K562 (cell line): ENCODE measurements at regions not wholly inside any gene's neighbourhood (a gene's known extent, or its start where the extent isn't known, plus 50 kb on each side); places are given as distances from the start of the nearest gene placed in this dataset.
"Not testable (repeated sequence)": the region's sequence is repeated elsewhere in the genome, so short reads cannot be mapped to it uniquely, and the experiment has no call there.

Source experiments
- ATAC-seq: fragments of 200-7000 bp; cut with Tn5 transposase; 3 replicates; pipeline ENCODE4 v1.9.1; 2020; ENCODE audit warnings: moderate library complexity
- BruUV-seq: library from RNA; stranded (reverse); fragments of 400-500 nt; replicated peaks from 2 replicates; lab custom pipeline; 2021; lab: Mats Ljungman, UMichigan
- CTCF ChIA-PET: fragments of 300-600 bp; formaldehyde crosslinking; extraction: SDS; loops from one replicate; lab custom pipeline; 2021; ENCODE audit warnings: low intra/inter-chr PET ratio; lab: Yijun Ruan, JAX
- POLR2A ChIA-PET: fragments of 300-600, 350-650 bp; sonication (Branson Sonifier 250); formaldehyde crosslinking; extraction: SDS; loops from one replicate; lab custom pipeline; 2021; ENCODE audit warnings: antibody characterized with exemption, inconsistent platforms; lab: Yijun Ruan, JAX
- DNase-seq, 4 experiments: peaks; one replicate each; pipeline versions ENCODE4 v3.0.0 to v3.0.0-alpha.2; 2011 to 2018; ENCODE audit warnings: low spot score in 3 of 4, mixed read lengths in 3 of 4; ENCODE audit errors: extremely low read depth in 1 of 4
- FAIRE-seq: peaks from 2 replicates; lab custom pipeline; 2011; peaks lifted over from hg19 to GRCh38; lab: Jason Lieb, UNC
- H2AFZ ChIP-seq: 2 replicates; pipeline ENCODE4 v1.6.0; 2011; ENCODE audit warnings: low read depth, low read length, control low read depth, inconsistent platforms
- H3K27ac ChIP-seq: fragments of 200-600 bp; 3 replicates; pipeline ENCODE4 v1.8.0; 2011; ENCODE audit warnings: low read depth, mild to moderate bottlenecking, control low read depth, inconsistent platforms, low read length, moderate library complexity, mixed read lengths; ENCODE audit errors: extremely low read depth
- H3K27me3 ChIP-seq, 2 experiments: fragments of 300-600 bp in 1 of 2; 2 replicates in 1 of 2; 3 replicates in 1 of 2; pipeline versions ENCODE4 v1.6.0 to v1.8.0; 2011; ENCODE audit warnings: inconsistent platforms in 2 of 2, low read length in 2 of 2, mild to moderate bottlenecking in 1 of 2, mixed read lengths in 1 of 2, moderate library complexity in 1 of 2; ENCODE audit not compliant: control insufficient read depth in 2 of 2, insufficient read depth in 2 of 2
- H3K36me3 ChIP-seq: fragments of 300-600 bp; 3 replicates; pipeline ENCODE4 v1.8.0; 2011; ENCODE audit warnings: mild to moderate bottlenecking, low read length, inconsistent platforms; ENCODE audit not compliant: control insufficient read depth, insufficient read depth
- H3K4me1 ChIP-seq, 2 experiments: fragments of 200-600 bp in 1 of 2; replicated peaks in 1 of 2; 2 replicates in 1 of 2; 3 replicates in 1 of 2; pipeline versions ENCODE4 v1.5.1 to v1.8.0; 2011; ENCODE audit warnings: inconsistent platforms in 2 of 2, low read length in 2 of 2, mild to moderate bottlenecking in 1 of 2, mixed read lengths in 1 of 2, moderate library complexity in 1 of 2; ENCODE audit not compliant: control insufficient read depth in 2 of 2, insufficient read depth in 2 of 2
- H3K4me2 ChIP-seq: 2 replicates; pipeline ENCODE4 v1.6.1; 2011; ENCODE audit warnings: low read length, control low read depth, inconsistent platforms, mixed read lengths; ENCODE audit not compliant: insufficient read depth
- H3K4me3 ChIP-seq: fragments of 200-600 bp; sonication (generic), shearing (Covaris generic); 2 replicates; pipeline ENCODE4 v1.5.1; 2016; ENCODE audit warnings: control low read depth, inconsistent platforms
- H3K79me2 ChIP-seq: fragments of 200-600 bp; 3 replicates; pipeline ENCODE4 v1.8.0; 2011; ENCODE audit warnings: low read length, inconsistent platforms; ENCODE audit not compliant: control insufficient read depth, insufficient read depth
- H3K9ac ChIP-seq, 2 experiments: 2 replicates each; pipeline versions ENCODE4 v1.6.0 to v1.6.1; 2011; ENCODE audit warnings: low read depth in 2 of 2, low read length in 2 of 2, control low read depth in 1 of 2, inconsistent platforms in 1 of 2, mild to moderate bottlenecking in 1 of 2, mixed read lengths in 1 of 2; ENCODE audit not compliant: insufficient read depth in 1 of 2
- H3K9me1 ChIP-seq: one replicate; pipeline ENCODE4 v1.6.0; 2011; ENCODE audit warnings: inconsistent platforms, mild to moderate bottlenecking, low read length, moderate library complexity; ENCODE audit not compliant: control insufficient read depth, insufficient read depth
- H3K9me3 ChIP-seq: replicated peaks from 2 replicates; pipeline ENCODE4 v1.5.1; 2011; ENCODE audit warnings: low read depth, low read length, inconsistent platforms; ENCODE audit not compliant: control insufficient read depth, insufficient read depth
- H4K20me1 ChIP-seq: replicated peaks from 2 replicates; pipeline ENCODE4 v1.6.1; 2011; ENCODE audit warnings: low read length, inconsistent platforms, mixed read lengths; ENCODE audit not compliant: control insufficient read depth, insufficient read depth
- GTF2B ChIP-seq: IDR thresholded peaks from 2 replicates; pipeline ENCODE4 v1.6.1; 2011; ENCODE audit not compliant: insufficient read length; ENCODE audit errors: extremely low read depth
- MAX ChIP-seq: sonication (generic); formaldehyde crosslinking; IDR thresholded peaks from 2 replicates; pipeline ENCODE4 v1.9.0; 2022; ENCODE audit warnings: mild to moderate bottlenecking, missing genetic modification reagents
- PKNOX1 ChIP-seq: fragments of 450-650 bp; IDR thresholded peaks from 2 replicates; pipeline ENCODE4 v1.6.1; 2016
- ZBTB9 ChIP-seq: fragments of 450-650 bp; formaldehyde crosslinking; IDR thresholded peaks from 2 replicates; pipeline ENCODE4 v1.4.0; 2020; ENCODE audit warnings: mild to moderate bottlenecking, moderate library complexity
- ZFP91 ChIP-seq: sonication (generic); formaldehyde crosslinking; IDR thresholded peaks from 2 replicates; pipeline ENCODE4 v1.8.0; 2022; ENCODE audit warnings: mild to moderate bottlenecking, missing genetic modification reagents
- WGBS: fragments of 100-300 bp; shearing (Covaris generic); methylation state at CpG from one replicate; pipeline ENCODE4 v1.1.6; 2016; ENCODE audit warnings: low coverage, mixed read lengths; ENCODE audit not compliant: insufficient coverage; ENCODE audit errors: missing lambda C conversion rate; 5-methylcytosine and 5-hydroxymethylcytosine counted together
- in situ Hi-C: fragments of 300-500 bp; cut with MboI; formaldehyde crosslinking; loops from 4 replicates; pipeline ENCODE4 v1.15.0; 2018; ENCODE audit warnings: inconsistent platforms, mixed read lengths
- intact Hi-C: fragments of 100-400 bp; cut with micrococcal nuclease; formaldehyde crosslinking; loops from 2 replicates; pipeline ENCODE4 v1.14.2; 2022

GRCh38 chr1:113207457-113207856 is 134.5 kb downstream of the LRIG2 start (continued):
- TF ChIP-seq ZFP91 (no peak), GTF2B (no peak), MAX (CRISPR knock-in tag) (no peak), ZBTB9 (no peak)
- TF ChIP-seq, all 486 proteins: peak for 0

GRCh38 chr1:113208425-113208824 is 135.4 kb downstream of the LRIG2 start:
- H3K4me3 ChIP-seq, BruUV-seq, FAIRE-seq, H3K27me3 ChIP-seq, H3K9me1 ChIP-seq, DNase-seq, in situ Hi-C loops, H4K20me1 ChIP-seq, H3K27ac ChIP-seq, intact Hi-C loops, ATAC-seq, H3K9ac ChIP-seq, H3K79me2 ChIP-seq, H3K9me3 ChIP-seq, H3K36me3 ChIP-seq, H3K4me2 ChIP-seq: not testable (repeated sequence)
- Histone ChIP-seq H3K4me1 (peaks cover 38 to 45% of the 10 kb centered on the region in 2 experiments), H2AFZ (peak overlapping the region; percentile 56)
- peak; percentile 53; the same call in 1 of the 2 replicates for TF ChIP-seq PKNOX1
- ChIA-PET POLR2A (interaction anchor here (0.7 kb wide), 1 partner anchor 18 kb away, joined by 3 read pairs; no protein-coding TSS in a partner anchor), CTCF (interaction anchor here (0.6 kb wide), 1 partner anchor 25 kb away, joined by 3 read pairs; no protein-coding TSS in a partner anchor)
- WGBS: 39% methylated on average over 9 of the region's 9 CpGs
